ENCODE measurements at regions not wholly inside any gene's neighbourhood (a gene's known extent, or its start where the extent isn't known, plus 50 kb on each side); places are given as distances from the start of the nearest gene placed in this dataset.

DNA sequence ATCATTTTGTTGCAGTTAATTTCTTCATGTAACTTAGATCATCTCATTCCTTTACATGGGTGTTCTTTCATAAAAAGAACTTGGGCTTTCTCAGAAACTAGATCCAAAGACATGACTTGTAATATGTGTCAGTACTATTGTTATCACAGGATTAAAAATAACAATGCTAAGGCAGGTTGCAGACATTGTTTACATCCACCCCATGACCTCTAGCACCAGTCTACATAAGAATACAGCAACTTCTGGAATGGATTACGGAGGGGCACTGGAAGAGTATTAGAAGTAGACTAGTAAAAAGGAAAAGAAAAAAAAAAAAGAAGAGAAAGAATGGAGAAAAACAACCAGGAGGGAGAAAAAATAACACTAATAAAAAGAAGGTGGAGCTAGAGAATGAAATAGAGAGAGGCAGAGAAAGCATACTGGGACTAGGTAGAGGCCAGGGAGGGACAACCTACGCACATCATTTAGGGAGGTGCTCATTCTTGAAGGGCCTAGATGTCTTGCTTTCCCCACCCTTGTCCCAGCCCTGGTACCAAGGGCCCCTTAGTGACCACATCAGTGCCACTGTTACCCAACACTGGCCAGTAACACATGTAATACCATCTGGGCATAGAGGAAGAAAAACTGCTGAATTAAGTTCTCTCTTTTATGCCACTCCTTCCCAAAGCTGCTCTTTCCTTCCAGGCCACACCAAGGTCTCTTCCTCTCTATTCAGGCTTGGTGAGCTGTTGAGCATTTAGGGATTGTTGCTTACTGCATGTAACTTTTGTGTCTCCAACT lies 70.6 kb upstream of the KLF7 start:
- no peaks in the 10 kb centered on the region for H3K27me3 ChIP-seq
- H3K36me3 ChIP-seq, result no peaks in the 10 kb centered on the region
- intact Hi-C loops (cut with DNase I), result no loop called here
- no peak overlapping the region for H3K9ac ChIP-seq (ENCODE audit: low read depth in 2 of 2, low read length in 2 of 2)
- H3K9me3 ChIP-seq, result no peaks in the 10 kb centered on the region
- TF ChIP-seq, protein P1, sequence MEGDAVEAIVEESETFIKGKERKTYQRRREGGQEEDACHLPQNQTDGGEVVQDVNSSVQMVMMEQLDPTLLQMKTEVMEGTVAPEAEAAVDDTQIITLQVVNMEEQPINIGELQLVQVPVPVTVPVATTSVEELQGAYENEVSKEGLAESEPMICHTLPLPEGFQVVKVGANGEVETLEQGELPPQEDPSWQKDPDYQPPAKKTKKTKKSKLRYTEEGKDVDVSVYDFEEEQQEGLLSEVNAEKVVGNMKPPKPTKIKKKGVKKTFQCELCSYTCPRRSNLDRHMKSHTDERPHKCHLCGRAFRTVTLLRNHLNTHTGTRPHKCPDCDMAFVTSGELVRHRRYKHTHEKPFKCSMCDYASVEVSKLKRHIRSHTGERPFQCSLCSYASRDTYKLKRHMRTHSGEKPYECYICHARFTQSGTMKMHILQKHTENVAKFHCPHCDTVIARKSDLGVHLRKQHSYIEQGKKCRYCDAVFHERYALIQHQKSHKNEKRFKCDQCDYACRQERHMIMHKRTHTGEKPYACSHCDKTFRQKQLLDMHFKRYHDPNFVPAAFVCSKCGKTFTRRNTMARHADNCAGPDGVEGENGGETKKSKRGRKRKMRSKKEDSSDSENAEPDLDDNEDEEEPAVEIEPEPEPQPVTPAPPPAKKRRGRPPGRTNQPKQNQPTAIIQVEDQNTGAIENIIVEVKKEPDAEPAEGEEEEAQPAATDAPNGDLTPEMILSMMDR (IDR thresholded peaks at IDR 0.05), result no peak
- no peak overlapping the region for H3K27ac ChIP-seq
- no peak overlapping the region for H3K4me3 ChIP-seq
- DNase-seq, result no peak
- H3K4me1 ChIP-seq, result no peaks in the 10 kb centered on the region

DNA sequence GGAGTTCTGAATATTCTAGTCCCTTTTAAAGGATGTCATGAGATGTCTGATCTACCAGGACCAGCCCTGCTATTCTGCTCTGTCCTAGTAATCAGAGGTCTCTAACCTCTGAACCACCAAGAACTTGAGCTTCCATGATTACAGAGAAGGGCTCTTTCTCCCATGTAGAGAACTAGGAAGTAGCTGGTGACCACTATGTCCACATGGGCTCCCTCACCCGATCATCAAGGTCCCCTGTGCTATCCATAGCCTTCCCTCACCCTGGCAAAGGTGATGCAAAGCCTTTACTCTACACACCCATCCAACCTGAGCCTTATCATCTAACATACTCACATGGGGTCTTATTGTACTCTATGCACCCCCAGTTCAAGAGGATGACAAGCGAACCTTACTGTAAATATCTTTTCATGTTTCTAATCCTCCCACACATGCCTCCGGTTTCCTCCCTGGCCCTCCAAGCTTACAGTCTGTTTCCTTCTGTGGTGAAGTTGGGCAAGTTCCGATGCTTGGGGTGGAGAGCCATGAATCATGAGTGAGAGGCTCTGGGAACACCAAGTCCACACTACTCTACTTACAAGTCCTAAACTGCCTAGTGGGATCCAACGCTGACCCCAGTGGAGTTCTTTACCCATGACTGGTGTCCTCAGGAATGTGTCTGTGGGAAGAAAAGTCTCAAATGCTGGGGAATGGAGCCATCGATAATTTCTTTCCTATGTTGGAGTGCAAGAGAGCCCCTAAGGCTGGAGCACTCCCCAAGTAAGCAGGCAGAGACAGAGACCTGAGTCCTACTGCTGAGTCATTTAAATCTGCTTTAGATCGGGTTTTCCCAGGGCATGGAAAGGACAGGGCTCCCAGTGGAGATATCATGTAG lies 73.3 kb upstream of the KLF7 start:
- Histone ChIP-seq H3K9me3 (no peaks in the 10 kb centered on the region), H3K4me1 (no peaks in the 10 kb centered on the region), H3K27ac (no peak overlapping the region), H3K36me3 (no peaks in the 10 kb centered on the region), H3K9ac (ENCODE audit: low read depth in 2 of 2, low read length in 2 of 2) (no peak overlapping the region), H3K27me3 (no peaks in the 10 kb centered on the region), H3K4me3 (no peak overlapping the region)
- TF ChIP-seq, protein P1 (IDR thresholded peaks at IDR 0.05), result no peak
- DNase-seq, result no peak
- intact Hi-C loops (cut with DNase I), result no loop called here

DNA sequence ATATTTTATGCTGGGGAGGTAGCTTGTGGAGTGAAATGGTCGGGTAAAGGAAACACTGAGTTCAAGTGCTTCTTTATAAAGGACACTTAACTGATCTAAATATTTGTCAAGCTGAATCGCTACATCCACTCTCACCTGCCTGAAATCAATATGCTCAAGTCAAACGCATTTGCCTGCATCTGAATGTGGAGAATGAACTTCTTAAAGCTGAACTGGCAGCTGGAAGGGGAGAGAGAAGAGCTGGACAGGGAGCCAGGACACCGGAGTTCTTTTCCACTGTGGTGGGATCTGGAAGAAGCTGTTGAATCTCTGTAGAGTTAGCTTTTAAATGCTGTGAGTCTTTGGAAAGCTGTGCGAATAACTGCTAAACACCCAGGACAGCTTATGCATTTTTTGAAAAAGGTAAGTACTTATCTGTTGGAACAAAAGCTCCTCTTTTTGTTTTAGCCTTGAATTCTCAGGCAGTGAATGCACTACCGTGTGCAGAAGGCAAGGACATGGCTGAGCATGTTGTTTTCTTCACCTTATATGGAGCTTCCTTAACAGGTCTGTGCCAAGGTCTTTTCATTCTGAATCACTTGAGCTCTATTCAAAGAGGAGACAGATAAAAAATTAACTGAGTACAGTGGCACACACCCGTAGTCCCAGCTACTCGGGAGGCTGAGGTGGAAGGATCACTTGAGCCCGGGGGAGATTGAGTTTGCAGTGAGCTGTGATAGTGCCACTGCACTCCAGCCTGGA lies 74.2 kb upstream of the KLF7 start:
- no peaks in the 10 kb centered on the region for H3K27me3 ChIP-seq
- H3K36me3 ChIP-seq, result no peaks in the 10 kb centered on the region
- TF ChIP-seq, protein P1 (IDR thresholded peaks at IDR 0.05), result no peak
- H3K4me3 ChIP-seq, result no peak overlapping the region
- H3K27ac ChIP-seq, result no peak overlapping the region
- intact Hi-C loops (cut with DNase I), result no loop called here
- H3K9me3 ChIP-seq, result no peaks in the 10 kb centered on the region
- DNase-seq, result no peak
- no peaks in the 10 kb centered on the region for H3K4me1 ChIP-seq
- no peak overlapping the region for H3K9ac ChIP-seq (ENCODE audit: low read depth in 2 of 2, low read length in 2 of 2)

DNA sequence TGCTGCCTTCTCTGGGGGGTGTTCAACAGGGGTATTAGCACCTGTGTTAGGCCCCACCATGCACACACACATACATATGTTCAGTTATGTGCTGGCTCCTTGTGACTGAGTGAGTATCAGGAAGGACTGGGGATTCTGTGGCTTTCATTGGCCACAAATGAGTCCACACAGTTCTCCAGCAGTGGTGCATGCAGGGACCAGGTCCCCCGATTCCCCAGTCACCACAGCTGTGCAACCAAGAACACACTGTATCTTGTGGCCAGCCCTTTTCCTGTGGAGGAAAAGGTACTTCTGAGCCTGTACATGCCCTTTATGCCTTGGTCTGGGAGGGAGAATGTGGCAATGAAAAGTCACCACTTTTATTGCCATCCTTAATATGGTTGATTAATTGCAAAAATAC lies 74.9 kb upstream of the KLF7 start:
- TF ChIP-seq, protein P1 (IDR thresholded peaks at IDR 0.05), result no peak
- no peak for DNase-seq
- H3K4me1 ChIP-seq, result no peaks in the 10 kb centered on the region
- no peaks in the 10 kb centered on the region for H3K27me3 ChIP-seq
- H3K4me3 ChIP-seq, result no peak overlapping the region
- H3K9me3 ChIP-seq, result no peaks in the 10 kb centered on the region
- no peak overlapping the region for H3K9ac ChIP-seq (ENCODE audit: low read depth in 2 of 2, low read length in 2 of 2)
- H3K27ac ChIP-seq, result no peak overlapping the region
- no peaks in the 10 kb centered on the region for H3K36me3 ChIP-seq
- intact Hi-C loops (cut with DNase I), result no loop called here

DNA sequence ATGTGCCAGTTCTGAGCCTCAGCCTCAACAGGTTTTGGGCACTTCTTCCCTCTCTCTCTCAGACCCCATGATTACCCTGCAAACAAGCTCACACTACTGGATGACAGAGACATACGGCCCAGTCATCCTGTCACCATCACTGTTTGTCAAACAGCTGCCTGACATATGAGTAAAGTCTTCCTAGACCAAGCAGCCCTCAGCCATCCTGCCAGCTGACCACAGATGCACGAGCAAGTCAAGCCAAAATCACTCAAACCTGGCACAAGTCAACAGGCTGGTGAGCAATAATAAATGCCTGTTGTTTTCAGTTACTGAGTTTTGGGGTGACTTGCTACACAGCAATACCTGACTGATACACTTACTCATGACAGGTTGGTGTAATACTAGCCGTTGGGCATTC lies 75.5 kb upstream of the KLF7 start:
- Histone ChIP-seq H3K4me3 (no peak overlapping the region), H3K36me3 (no peaks in the 10 kb centered on the region), H3K27me3 (no peaks in the 10 kb centered on the region), H3K4me1 (no peaks in the 10 kb centered on the region), H3K9me3 (no peaks in the 10 kb centered on the region), H3K9ac (ENCODE audit: low read depth in 2 of 2, low read length in 2 of 2) (no peak overlapping the region), H3K27ac (no peak overlapping the region)
- TF ChIP-seq, protein P1 (IDR thresholded peaks at IDR 0.05), result no peak
- DNase-seq, result no peak
- intact Hi-C loops (cut with DNase I), result no loop called here
